GM21360 (cell line): ENCODE measurements at regions not wholly inside any gene's neighbourhood (a gene's known extent, or its start where the extent isn't known, plus 50 kb on each side); places are given as distances from the start of the nearest gene placed in this dataset.

ENCODE experiments used
- ATAC-seq: cut with Tn5 transposase; IDR thresholded peaks from one replicate; pipeline ENCODE4 v1.9.1; 2021; ENCODE audit warnings: mild to moderate bottlenecking, moderate library complexity; ENCODE audit not compliant: unreplicated experiment

GRCh38 chr5:145510769-145511168 lies 324.4 kb downstream of the PRELID2 start:
- ATAC-seq = no peak

- ATAC-seq = no peak
Observed at GRCh38 chr5:145510324-145510723, 324.8 kb downstream of the PRELID2 start.

DNA sequence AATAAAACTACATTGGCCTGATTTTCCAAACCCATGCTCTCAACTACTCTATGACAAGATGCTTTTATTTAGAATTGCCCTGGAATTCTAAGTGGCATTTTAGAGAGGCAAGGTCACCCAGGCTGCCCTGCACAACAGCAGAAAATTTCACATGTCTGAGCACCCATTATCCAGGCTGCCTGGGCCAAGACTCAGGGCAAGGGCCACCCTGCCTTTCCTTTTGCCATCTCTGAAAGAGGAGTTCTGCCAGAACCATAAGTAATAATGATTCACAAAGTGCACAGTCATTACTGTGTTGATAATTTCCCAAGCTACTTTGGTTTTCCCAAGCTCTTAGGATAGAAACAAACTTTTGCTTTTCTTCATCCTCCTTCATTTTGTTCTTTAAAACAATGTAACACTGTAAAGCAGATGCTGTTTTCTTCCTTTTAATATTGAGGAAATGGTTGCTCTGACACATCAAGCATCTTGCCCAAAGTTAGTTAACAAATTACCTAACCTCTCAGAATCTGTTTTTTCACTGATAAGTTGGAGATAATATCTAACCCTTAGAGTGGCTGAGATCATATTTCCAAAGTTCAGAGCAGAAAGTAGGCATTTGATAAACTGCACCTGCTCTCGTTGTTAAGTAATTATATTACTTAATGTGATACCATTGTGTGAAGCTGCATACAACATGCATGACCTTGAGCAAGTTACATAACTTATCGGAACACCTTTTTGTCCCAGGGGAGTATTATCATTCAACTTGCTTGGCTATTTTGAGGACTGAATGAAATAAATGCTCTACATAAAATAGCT lies 325.6 kb downstream of the PRELID2 start:
- no peak for ATAC-seq

DNA sequence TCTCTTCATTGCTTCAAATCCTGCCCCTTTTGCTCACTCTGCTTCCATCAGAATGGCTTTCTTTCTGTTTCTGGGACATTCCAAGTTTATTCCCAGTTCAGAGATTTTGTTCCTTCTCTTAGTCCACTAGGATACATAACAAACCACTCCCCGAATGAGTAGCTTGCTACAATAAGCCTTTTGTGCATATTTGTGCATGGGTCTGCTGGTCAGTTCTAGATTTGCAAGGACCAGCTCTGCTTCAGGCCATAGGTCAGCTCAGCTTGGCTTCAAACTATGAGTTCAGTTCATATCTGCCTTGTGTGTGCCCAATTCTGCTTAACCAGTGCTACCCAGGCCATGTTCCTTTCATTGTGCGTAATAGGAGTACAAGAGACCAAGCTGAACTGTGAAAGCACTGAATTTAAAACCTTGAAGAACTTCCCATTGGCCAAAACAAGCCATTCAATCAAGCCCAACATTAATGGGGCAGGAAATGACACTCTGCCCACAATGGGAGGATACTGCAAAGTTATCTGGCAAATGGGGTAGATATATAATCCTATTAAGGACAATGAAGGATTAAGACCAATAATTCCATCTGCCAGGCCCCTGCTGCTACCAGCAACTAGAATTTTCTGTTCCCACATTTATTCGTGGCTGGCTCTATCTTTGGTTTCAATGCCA lies 328.8 kb downstream of the PRELID2 start:
- ATAC-seq = no peak

DNA sequence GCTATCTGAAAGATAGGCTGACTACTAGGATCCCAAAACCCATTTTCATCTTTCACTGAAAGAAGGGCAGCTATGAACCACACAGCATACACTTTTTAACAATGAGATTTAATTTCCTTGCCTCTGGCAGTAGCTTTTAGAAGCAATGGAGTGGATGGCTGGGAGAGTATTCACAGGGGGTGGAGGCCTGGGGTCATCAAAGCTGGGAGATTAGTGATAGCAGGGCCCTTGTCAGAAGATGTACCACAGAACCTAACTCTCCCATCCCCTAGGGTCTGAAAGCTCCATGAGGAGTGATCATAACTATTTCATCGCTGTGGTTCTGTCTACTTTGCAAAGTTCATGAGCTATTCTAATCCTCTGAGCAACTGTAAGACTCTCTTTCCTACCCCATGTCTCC lies 332.2 kb downstream of the PRELID2 start:
- ATAC-seq = no peak

GRCh38 chr5:145500710-145501109 lies 334.4 kb downstream of the PRELID2 start:
- ATAC-seq = no peak

DNA sequence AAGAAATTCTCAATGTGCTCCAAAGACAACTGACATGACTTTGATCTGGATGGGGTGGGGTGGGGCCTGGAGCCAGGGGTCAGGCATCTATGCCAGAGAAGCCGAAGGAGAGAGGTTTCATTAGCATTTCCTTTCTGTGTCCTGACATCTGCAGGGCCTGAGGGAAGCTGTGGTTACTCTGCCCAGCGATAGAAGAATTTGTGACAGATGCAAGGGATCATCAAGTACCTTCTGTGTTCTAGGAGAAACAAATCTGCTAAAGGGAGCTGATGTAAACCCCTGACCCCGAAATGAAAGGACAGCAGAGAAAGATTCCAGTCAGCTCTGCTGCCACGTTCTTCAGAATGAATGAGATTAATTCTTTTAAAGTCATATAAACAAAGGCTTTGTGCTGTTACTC lies 335.7 kb downstream of the PRELID2 start:
- no peak for ATAC-seq

- ATAC-seq = no peak
Observed at GRCh38 chr5:145497052-145497451, 338.1 kb downstream of the PRELID2 start.

GRCh38 chr5:145495741-145496140 lies 339.4 kb downstream of the PRELID2 start:
- ATAC-seq = no peak

GRCh38 chr5:145495196-145495595 lies 339.9 kb downstream of the PRELID2 start:
- ATAC-seq = no peak

DNA sequence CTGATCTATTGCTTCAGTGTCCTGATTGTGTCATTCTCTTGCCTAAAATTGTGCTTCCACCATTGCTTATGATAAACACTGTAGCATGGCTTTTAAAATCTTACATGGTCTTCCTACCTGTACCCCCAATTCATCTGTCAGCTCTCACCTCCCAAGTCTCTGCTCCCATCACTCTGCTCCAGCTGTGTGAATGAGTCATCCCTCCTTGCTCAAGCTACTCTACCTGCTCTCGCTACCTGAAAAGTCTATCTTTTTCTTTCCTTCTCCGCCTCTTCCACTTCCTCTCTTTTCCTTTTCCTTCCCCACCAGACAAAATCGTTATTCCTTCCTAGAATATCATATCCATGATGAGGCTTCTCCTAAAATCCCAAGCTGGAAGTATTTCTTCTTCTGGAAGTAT lies 341.7 kb downstream of the PRELID2 start:
- ATAC-seq = no peak

DNA sequence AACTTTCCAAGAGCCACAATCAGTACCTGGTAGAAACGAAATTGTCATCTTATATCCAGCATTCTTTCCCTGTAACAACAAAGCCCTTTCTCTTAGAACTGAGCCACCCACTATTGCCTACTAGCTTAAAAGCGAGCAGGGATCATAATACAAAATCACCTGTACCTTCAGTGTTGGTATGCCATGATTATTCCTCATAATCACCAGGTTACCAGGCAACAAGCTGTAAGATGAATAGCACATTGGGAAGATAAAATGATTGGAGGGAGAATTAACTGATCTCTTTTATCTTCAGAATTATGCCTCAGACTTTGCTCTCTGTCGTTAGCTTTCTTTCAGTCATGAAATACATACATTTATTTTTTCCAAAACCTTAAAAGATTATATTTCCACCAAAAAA lies 345.6 kb downstream of the PRELID2 start:
- no peak for ATAC-seq

GRCh38 chr5:145484158-145484557 lies 351.0 kb downstream of the PRELID2 start:
- no peak for ATAC-seq

DNA sequence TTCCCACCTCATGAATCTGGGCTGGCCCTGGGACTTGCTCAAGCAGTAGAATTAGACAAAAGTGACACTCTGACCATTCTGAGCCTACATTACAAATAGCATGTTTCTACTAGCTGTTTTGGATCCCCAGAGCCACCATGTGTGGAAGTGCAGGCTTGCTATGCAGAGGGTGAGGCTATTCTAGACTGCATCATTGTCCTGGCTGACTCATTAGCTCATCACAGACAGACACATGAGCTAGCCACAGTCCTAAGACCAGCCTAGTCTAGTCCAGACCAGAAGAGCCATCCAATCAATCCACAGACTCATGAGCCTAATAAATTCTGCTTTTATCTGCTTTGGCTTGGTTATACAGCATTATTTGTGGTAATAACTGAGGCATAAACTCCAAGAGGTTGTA lies 351.9 kb downstream of the PRELID2 start:
- no peak for ATAC-seq

GRCh38 chr5:145479857-145480256 lies 355.3 kb downstream of the PRELID2 start:
- no peak for ATAC-seq

- no peak for ATAC-seq
Observed at GRCh38 chr5:145479271-145479670, 355.9 kb downstream of the PRELID2 start.

DNA sequence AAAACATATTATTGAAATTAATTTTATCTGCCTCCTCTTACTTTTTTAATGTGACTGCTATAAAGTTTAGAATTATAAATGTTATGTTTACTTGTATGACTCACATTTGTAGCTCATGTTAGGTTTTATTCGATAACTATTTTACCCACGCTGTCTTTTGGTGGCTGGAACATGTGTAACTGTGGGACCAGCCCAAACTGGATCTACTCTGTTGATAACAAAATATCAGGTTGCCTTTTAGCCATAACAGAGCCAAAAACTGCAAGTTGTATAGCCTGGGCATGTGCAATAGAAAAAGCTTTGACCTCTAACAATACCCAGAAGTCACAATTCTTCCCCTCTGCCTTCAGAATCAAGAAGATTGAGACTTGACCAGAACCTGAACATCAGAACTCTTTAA lies 356.5 kb downstream of the PRELID2 start:
- no peak for ATAC-seq

DNA sequence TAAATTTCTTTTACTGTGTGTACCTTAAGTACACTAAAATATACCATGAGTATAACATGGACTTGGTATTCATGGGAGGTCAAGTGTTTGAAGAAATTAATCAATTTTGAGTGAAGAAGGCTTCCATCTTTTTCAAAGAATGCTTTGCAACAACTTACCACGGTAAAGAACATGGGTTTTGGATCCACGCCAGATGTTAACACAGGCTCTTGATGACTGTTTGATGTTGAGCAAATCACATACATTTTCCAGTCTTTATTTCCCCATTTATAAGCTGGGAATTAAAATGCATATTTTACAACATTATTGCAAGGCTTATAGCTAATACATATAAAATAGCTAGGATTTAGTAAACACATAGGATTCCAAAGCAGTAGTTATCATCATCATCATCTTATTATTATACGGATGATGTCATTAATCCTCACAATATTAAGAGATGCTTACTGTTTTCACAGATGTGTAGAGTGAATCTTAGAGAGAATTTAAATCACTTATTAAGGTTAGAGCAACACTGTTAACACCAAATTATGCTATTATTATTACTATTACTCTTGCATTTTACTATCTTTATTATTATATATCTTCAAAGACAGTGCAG lies 362.0 kb downstream of the PRELID2 start:
- ATAC-seq = no peak

- no peak for ATAC-seq
Observed at GRCh38 chr5:145471831-145472612, 363.1 kb downstream of the PRELID2 start.

GRCh38 chr5:145471026-145471425 lies 364.1 kb downstream of the PRELID2 start:
- no peak for ATAC-seq

DNA sequence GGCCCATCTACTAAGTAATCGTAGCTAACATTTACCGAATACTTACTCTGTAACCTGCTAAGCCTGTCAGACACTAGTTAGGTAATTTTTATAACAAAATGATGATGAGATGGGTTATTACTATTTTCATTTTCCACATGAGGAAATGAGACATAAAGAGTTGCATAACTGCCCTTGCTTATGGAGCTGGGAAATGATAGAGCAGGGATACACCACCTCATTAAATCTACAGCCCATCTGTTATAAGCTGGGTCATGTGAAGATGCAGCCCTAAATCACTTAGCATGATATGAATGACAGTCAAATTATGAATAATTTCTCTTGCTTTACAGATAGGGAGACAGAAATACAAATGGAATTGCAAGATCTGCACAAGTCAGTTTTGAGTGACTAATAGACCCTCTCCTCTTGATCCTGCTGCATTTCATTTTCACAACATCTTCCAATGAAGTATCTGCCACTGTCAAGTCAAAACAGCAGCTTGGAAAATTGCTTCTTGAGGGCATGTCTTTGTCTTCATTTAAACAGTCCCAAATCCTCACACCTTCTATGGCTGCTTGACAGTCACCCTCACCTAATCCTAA lies 364.7 kb downstream of the PRELID2 start:
- no peak for ATAC-seq
